ENCODE measurements at regions not wholly inside any gene's neighbourhood (a gene's known extent, or its start where the extent isn't known, plus 50 kb on each side); places are given as distances from the start of the nearest gene placed in this dataset.

DNA sequence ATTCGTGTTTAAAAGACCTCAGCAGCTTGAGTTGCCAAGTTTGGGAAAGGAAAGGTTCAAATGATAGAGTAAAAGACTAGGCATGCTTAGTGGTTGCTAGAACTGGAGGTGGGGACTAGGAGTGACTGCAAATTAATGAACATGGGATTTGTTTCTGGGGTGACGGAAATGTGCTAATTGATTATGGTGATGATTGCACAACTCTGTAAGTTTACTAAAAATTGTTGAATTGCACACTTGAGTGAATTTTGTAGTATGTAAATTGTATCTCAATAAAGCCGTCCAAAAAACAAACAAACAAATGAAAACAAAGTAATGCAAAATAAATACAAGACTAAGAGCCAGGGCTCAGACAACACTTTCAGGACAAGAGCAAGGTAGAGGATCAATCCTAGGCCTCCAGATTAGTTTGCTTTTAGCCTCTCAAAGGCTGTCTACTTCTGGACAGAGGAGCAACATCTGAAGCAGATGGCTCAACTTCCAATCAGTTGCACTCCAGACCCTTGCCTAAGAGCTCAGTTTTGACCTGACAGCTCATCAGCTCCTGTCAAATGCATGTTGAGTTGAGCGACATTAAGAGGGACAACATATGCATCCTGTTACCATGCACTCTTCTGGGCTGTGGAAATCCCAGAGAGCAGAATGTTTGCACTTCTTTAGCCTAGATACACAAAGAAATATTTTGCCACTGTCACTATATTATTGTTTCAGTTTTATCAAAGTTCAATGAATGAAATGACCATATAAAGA lies 111.2 kb upstream of the ASIC2 start:
- DNase-seq (ENCODE audit: low read depth) = no peak

DNA sequence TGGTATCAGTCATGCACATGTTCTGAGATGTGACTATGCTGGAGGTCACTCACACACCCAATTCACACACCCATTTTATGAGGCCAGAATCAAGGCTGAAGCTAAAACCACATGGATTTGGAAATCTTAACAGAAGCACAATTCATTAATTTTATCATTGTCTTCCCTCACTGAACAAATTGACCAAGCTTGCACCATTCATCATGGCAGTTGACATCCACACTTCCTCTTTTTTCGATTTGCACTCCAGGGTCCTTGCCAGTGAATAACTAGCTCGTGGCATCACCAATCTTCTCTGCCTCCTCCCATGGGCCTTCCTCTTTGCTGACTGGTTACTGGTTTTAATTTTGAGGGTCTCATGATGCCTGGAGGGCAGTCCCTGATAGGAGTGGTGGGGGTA lies 123.0 kb upstream of the ASIC2 start:
- DNase-seq (ENCODE audit: low read depth) = no peak

DNA sequence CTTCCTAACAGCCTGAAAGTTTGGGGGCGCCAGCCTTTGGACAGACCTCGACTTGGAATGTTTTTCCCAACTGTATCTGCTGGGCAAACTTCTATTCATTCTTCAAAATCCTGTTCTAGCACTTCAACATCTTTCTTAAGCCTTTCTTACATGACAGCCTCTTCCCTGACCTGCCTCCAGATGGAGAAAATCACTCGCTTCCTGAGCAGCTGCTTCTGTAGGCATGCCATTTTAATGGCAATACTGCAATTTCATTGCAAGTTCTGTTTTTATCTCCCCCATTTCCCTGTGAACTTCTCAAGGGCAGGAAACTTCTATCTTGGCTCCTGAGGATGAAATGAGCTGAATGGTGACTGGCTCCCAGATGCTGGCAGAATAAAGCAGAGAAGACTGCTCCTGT lies 128.8 kb upstream of the ASIC2 start:
- DNase-seq (ENCODE audit: low read depth) = no peak

DNA sequence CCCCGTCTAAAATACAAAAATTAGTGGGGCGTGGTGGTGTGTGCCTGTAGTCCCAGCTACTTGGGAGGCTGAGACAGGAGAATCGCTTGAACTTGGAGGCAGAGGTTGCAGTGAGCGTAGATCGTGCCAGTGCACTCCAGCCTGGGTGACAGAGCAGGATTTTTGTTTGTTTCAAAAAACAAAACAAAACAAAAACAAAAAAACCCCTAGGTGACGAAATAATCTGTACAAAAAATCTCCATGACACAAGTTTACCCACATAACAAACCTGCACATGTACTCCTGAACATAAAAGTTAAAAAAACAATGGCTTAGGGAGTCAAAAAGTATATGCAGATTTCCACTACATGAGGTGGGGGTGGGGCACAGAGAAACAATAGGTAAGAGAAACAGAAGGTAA lies 140.5 kb upstream of the ASIC2 start:
- no peak for DNase-seq (ENCODE audit: low read depth)

DNA sequence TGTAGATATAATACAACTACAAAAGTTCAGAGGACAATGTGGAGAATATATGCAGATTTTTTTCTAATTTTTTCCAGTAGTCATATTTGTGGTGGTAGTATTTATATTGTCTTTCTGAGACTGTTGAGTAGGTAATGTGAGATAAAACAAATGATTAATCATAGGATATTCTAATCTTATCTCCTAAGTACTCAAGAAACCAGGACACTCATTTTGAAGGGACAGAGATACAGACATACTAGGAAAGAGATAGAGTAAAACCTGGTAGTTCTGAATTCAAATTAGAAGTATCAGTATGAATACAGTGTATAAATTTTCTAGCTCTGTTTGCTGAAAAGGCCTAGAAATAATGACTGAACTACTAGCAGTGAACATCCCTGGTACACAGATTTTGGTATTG lies 141.7 kb upstream of the ASIC2 start:
- no peak for DNase-seq (ENCODE audit: low read depth)

DNA sequence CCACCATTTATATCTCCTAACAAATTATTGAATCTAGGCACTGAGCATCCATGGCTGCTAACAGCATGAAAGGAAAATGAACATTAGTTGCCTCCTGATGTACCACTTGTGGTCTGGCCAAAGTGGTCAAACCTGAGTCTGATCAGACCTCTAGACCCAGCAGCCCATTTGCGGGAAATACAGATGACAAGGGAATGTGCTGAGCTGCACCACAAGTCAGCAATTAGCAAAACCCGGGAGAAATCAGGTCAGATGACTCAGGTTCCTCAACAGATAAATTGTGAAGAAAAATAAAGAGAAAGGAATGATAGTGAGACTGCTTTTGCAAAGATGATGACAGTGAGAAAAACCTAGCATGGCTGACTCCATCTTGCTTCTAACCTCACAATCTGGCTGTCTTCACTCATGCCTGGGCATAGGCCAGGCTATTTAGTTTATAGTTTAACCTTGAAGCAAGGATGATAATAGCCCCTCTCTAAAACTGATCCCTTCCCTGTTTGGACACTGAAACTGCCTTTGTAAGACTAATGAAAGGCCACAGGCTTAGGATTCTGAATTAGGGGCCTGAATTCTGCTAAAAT lies 142.7 kb upstream of the ASIC2 start:
- no peak for DNase-seq (ENCODE audit: low read depth)

DNA sequence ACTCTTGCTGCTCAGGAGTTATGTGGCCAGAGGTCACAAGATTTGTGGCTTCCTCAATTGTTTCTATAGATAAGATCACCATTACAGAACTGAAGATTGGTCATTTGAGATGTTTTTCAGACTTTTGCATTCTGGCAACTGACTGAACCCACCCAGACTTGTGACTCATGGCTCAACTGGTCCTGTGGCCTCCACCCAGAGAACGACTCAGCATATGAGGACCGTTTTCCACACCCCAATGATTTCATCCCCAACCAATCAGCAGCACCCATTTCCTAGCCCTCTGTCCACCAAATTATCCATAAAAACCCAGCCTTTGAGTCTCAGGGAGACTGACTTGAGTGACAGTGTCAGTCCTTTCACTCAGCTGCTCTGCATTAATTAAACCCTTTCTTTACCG lies 143.2 kb upstream of the ASIC2 start:
- DNase-seq (ENCODE audit: low read depth) = no peak

DNA sequence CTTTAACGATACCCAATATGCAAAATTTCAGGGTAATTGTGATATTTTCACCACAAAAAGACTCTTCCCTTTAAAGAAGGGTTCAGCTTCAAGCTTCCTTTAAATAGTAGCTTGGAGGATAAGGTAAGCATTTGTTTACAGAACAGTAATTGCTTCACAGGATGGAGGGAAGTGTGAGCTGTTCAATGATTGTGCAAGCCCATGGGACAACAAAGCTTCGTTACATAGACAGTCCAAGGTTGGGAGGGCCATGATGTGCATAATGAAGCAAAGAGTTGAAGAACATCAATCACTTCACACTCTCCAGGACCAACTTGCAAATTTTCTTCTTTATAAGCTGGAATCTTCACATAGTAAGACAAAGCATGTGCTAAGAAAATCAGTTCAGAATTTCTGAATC lies 145.0 kb upstream of the ASIC2 start:
- DNase-seq (ENCODE audit: low read depth) = no peak

DNA sequence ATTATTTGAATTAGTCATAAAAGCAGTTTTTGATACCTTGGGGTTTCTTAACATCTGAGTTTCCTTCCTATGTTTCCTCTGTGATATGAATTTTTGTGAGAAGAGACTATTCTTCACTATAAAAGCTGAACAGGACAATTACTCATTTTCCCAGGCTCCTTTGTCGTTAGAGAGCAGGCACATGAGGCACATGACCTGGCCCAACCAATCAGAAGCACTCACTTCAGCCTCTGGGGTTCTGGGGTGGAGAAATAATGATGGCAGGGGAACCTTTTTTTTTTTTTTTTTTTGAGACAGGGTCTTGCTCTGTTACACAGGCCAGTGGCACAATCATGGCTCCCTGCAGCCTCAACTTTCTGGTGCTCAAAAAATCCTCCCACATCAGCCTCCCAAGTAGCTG lies 145.5 kb upstream of the ASIC2 start:
- DNase-seq (ENCODE audit: low read depth) = no peak

DNA sequence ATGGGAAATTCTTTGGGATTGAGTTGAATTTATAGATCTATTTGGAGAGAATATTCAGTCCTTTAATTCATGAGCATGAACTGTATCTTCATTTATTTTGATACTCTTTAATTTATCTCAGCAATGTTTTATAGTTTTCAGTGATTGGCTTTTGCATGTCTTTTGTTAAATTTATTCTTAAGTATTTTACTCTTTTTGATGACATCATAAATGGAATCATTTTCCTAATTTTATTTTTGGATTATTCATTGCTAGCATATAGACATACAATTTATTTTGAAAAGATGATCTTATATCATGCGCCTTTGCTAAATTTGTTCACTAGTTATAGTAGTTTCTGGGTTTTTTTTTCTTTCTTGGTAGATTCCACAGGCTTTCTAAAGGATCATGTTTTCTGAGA lies 149.2 kb upstream of the ASIC2 start:
- DNase-seq (ENCODE audit: low read depth) = no peak

DNA sequence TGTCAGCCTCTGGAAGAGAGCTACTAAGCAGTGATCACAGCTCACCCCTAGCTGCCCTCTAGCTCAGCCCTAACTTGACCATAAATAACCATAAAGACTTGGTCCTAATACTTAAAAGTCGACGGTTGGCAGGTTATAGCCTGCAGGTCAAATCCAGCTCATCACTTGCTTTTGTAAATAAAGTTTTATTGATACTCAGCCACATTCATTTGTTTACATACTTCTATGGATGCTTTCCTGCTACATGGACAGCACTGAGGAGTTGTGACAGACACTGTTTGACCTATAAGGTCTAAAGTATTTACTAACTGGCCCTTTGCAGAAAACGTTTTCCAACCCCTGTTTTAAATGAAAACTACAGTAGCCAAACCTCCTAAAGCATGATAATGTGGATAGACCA lies 151.6 kb upstream of the ASIC2 start:
- no peak for DNase-seq (ENCODE audit: low read depth)

DNA sequence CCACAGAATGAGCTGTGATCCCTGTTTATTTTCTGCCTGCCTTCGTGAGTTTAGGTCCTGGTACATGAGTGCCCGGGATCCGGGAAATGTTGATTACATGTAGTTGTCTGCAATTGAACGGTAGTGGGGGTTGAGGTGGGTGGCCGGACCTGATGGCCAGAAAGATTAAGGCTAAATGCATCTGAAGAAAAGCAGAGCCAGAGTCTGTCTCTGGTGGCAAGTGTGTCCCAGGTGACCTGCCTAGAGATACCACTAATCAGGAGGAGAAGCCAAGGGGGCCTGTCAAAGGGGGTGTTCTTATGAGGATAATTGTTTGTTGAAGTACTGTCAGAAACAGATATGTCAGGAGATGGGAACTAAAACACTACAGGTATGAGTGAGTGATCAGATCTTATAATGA lies 154.0 kb upstream of the ASIC2 start:
- no peak for DNase-seq (ENCODE audit: low read depth)

DNA sequence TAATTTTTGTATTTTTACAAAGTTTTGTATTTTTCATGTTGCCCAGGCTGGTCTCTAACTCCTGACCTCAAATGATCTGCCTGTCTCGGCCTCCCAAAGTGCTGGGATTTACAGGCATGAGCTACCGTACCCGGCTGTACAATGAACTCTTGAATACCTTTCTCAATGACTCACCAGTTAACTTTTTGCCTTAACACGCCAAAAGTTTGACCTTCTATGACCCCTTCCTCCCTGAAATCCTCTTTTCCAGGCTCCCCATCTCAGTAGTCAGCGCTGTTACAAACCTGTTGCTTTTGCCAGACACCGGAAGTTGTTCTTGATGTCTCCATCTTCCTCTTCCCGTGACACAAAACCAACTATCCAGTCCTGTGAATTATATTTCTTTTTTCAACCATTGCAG lies 158.1 kb upstream of the ASIC2 start:
- no peak for DNase-seq (ENCODE audit: low read depth)

DNA sequence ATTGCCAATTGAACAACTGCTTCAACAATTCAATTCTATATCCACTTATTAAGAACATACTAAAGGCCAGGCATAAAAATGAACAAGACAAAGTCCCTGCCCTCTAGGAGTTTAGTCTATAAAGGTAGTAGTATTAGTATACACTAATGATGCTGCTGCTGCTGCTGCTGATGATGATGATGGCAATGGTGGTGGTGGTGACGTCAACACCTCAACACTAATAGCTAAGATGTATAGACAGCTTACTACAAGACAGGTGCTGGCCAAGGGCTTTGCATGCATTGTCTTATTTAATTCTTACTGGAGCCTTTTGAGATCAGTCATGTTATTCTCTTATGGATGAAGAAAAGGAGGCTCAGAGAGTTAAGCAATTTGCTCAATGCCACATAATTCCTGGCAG lies 164.4 kb upstream of the ASIC2 start:
- no peak for DNase-seq (ENCODE audit: low read depth)

DNA sequence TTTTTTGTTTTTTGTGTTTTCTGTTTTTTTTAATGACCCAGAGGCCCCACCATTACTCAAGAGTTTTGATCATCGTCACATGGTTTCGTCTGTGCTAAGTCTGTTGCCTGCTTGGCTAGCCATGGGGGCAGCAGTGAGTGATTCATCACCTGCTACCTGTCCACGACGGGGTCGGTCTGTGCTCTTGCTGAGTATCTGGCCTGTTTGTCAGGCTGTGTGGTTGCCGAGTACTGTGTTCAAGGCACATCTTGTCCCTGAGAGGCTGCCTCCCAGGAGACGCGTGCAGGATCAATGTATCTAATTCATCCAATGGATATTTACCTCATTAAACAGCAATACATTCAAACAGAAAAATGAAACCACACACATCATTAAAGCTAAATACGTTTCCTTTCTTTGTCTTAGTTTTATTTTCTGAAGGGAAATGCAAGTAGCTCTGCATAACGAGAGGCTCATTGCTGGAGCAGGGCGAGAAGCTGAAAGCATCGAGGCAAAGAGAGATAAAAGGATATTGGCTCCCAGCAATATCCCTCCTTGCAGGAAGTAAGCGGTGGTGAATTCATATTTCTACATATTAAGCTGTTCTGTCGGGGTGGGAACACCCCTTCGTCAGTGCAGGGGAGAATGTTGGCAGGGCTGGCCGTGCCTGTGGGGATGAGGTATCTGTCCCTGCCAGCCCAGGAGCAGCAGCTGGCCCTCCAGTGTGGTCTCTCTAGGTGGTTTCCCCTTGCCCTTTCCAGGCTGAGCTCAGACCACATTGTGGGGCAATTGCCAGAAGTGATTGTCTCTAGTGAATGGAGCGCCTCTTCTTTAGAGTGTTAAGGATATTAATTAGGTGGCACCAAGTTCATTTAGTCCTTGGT lies 166.2 kb upstream of the ASIC2 start:
- no peak for DNase-seq (ENCODE audit: low read depth)

DNA sequence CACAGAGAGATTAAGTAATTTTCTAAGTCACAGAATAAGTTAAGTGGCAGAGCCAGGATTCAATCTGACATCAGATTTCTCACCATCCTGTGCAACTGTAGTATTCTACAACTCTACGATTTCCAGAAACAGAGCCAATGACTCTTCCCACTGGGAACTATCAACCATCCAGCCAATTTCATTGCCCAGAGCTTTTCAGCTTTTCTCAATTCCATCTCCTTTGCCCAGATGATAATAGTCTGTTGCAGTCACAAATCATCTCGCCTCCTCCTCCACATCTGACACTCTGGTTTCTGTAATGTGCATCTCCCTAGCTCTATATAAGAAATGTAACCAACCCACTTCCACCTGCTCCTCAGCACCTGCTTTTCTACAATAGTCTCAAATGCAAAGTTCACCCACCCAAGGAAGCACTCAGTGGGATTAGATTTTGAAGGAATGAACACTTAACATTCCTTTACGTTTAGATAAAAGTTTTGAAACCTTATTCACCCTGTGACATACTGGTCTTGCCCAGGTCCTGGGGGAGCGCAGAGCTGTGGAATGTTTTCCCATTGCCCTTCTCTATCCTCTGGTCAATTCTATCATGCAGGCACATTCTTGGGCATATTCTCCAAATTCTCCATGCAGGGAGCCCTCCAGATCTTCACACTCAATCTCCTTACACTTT lies 167.8 kb upstream of the ASIC2 start:
- DNase-seq (ENCODE audit: low read depth) = no peak

DNA sequence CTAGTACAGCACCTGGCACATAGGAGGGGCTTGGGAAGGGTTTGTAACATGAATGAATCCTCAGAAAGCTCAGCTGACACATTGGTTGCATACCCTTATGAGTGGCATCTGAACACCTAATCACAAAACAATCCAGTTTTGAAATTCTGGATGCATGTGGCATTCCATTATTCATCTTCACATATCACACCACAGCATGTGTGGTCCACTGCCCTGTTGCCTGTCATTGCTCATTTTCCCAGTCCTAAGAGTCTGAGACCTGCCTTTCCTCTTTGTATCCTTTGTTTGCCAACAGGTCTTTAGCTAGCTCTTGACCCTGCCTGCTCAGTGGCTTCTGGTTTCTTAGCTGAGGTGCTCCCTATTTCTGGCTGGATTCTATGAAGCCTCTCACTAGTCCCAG lies 170.8 kb upstream of the ASIC2 start:
- no peak for DNase-seq (ENCODE audit: low read depth)

DNA sequence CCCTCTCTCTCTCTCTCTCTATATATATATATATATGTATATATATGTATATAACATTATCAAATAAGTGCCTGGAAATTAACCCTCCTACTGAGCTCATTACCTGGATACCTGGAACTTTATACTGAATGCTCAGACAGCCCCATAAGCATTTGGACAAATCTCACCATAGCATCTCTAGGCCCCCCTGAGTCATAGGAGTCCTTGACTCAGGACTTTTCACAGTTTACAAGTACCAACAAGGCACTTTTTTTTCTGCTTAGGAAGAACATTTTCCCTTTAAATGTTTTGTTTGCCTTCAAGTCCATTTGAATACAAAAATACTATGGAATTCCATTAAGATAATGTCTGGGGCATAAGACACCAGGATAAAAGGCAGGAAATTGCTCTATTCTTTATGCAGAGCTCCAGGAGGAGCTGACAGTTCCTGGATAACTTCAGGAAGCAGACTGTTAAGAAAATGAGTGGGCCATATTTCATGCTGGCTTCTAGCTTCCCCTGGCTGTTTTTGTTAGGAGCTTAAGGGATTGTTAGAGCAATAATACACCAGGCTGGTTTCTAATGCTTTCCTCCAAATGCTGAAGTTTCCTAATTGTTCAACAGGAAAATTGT lies 171.7 kb upstream of the ASIC2 start:
- DNase-seq (ENCODE audit: low read depth) = no peak

DNA sequence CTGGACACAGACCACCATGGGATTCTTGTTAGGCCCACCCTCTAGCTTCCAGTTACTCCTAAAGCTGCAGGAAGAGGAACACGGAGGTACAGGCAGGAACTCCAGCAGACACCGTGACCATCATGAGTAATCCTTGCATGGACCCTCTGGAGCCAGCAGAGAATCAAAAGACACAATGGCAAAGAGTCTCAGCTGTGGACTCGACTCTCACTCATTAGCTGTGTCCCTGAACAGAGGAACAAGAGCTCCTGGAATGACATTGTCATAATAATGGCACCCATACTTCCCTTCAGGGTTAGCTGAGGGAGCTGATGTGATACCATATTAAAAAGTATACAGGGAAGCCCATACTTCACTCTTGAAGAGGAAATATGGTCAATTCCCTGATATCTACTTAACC lies 176.3 kb upstream of the ASIC2 start:
- DNase-seq (ENCODE audit: low read depth) = no peak

DNA sequence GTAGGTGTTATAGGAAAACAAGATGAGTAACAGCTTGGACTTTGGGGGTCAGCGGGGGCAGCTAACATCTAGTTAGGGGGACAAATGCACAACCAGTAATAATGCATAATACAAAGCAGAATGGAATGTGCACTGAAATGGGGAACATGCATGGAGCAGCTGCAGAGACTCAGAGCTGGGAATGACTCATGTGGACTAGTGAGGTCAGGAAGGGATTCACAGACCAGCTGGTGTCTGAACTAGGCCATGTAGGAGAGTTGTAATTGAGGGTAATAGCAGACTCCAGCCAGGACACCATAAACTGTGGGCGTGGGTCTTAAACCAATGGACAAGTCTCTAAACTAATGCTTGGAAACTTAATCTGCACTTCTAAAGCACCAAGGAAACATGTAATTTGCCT lies 176.8 kb upstream of the ASIC2 start:
- no peak for DNase-seq (ENCODE audit: low read depth)

DNA sequence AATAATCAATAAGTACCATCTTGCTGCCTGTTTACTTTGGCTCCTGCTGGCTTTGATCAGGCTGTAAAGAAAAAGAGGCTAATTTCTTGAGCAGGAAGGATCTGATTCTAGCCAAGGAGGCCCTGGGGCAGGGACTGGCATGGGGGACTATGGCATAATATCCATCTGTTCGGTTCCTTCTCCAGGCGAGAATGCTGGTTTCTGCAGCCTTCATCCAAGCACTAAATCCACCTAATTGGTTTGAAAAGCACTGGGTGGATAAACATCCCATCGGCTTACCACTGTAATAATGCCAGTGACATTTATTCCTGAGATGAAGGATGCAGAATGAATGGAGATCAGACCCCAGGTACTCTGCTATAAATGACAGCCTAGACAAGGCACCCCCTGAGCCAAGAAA lies 180.0 kb upstream of the ASIC2 start:
- DNase-seq (ENCODE audit: low read depth) = no peak

DNA sequence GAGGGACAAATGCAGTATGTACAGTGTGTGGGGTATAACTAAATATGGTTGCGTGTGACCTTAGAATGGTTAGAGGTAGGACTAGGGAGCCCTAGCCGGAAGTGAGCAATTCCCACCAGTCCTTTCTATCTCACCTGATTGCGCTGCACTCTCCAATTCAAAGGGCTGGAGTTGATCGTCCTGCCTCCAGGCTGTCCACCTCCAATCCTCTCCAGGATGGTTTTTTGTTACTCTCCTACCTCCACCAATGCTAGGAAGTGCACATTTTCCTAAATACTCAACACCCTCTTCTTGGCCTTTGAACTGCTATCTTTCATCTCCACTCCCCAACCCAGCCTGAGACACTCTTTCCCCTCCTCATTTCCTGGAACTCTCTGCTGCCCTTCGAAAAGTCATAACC lies 181.7 kb upstream of the ASIC2 start:
- no peak for DNase-seq (ENCODE audit: low read depth)

Data from T-helper 22 cell (primary cell).